H9 (cell line): ENCODE measurements at regions not wholly inside any gene's neighbourhood (a gene's known extent, or its start where the extent isn't known, plus 50 kb on each side); places are given as distances from the start of the nearest gene placed in this dataset.

ENCODE experiments used
- DNase-seq: peaks from one replicate; pipeline ENCODE4 v3.0.0-alpha.2; 2017
- H2AFZ ChIP-seq: one replicate; pipeline ENCODE4 v1.6.1; 2013; ENCODE audit warnings: mild to moderate bottlenecking, low read length, control low read depth, moderate library complexity
- H2AK5ac ChIP-seq: 2 replicates; pipeline ENCODE4 v1.6.1; 2013; ENCODE audit warnings: low read length, control low read depth, mixed read lengths; ENCODE audit not compliant: insufficient read length
- H2BK120ac ChIP-seq: one replicate; pipeline ENCODE4 v1.6.1; 2013; ENCODE audit warnings: low read depth, mild to moderate bottlenecking, low read length, control low read depth, inconsistent platforms; ENCODE audit not compliant: poor library complexity, severe bottlenecking
- H2BK12ac ChIP-seq: 2 replicates; pipeline ENCODE4 v1.6.1; 2013; ENCODE audit warnings: low read length, control low read depth, mixed read lengths, low read depth; ENCODE audit not compliant: insufficient read length
- H2BK15ac ChIP-seq: 2 replicates; pipeline ENCODE4 v1.6.1; 2013; ENCODE audit warnings: low read depth, low read length, control low read depth
- H2BK20ac ChIP-seq: one replicate; pipeline ENCODE4 v1.6.1; 2013; ENCODE audit warnings: low read depth, mild to moderate bottlenecking, low read length, control low read depth, inconsistent platforms; ENCODE audit not compliant: poor library complexity, severe bottlenecking
- H2BK5ac ChIP-seq: 2 replicates; pipeline ENCODE4 v1.6.1; 2013; ENCODE audit warnings: low read length, control low read depth, mixed read lengths; ENCODE audit not compliant: insufficient read length
- H3K14ac ChIP-seq: 2 replicates; pipeline ENCODE4 v1.6.1; 2013; ENCODE audit warnings: low read length, control low read depth; ENCODE audit not compliant: insufficient read depth
- H3K18ac ChIP-seq: 2 replicates; pipeline ENCODE4 v1.6.1; 2013; ENCODE audit warnings: low read depth, mild to moderate bottlenecking, mixed read lengths, low read length, control low read depth; ENCODE audit not compliant: insufficient read length
- H3K23ac ChIP-seq: 2 replicates; pipeline ENCODE4 v1.6.1; 2013; ENCODE audit warnings: low read length, control low read depth, mixed read lengths, low read depth; ENCODE audit not compliant: insufficient read length
- H3K23me2 ChIP-seq: 2 replicates; pipeline ENCODE4 v1.6.1; 2013; ENCODE audit warnings: low read depth, mild to moderate bottlenecking, mixed read lengths, low read length, control low read depth; ENCODE audit not compliant: insufficient read length, poor library complexity, severe bottlenecking
- H3K27ac ChIP-seq: 2 replicates; pipeline ENCODE4 v1.5.1; 2013; ENCODE audit warnings: low read length, control low read depth, mixed read lengths, low read depth; ENCODE audit not compliant: insufficient read length
- H3K27me3 ChIP-seq: 2 replicates; pipeline ENCODE4 v1.6.1; 2013; ENCODE audit warnings: low read length, control low read depth, inconsistent platforms; ENCODE audit not compliant: insufficient read depth
- H3K4ac ChIP-seq: 2 replicates; pipeline ENCODE4 v1.6.1; 2013; ENCODE audit warnings: low read depth, mild to moderate bottlenecking, control low read depth, inconsistent platforms, low read length, moderate library complexity
- H3K4me1 ChIP-seq: 2 replicates; pipeline ENCODE4 v1.6.1; 2013; ENCODE audit warnings: low read length, control low read depth, inconsistent platforms; ENCODE audit not compliant: insufficient read depth
- H3K4me2 ChIP-seq: 2 replicates; pipeline ENCODE4 v1.6.1; 2013; ENCODE audit warnings: low read length, control low read depth, mixed read lengths; ENCODE audit not compliant: insufficient read length, insufficient read depth
- H3K56ac ChIP-seq: 2 replicates; pipeline ENCODE4 v1.6.1; 2013; ENCODE audit warnings: low read depth, mild to moderate bottlenecking, mixed read lengths, low read length, control low read depth; ENCODE audit not compliant: insufficient read length
- H3K79me1 ChIP-seq: 2 replicates; pipeline ENCODE4 v1.6.1; 2013; ENCODE audit warnings: low read depth, mild to moderate bottlenecking, moderate library complexity, low read length, control low read depth, inconsistent platforms; ENCODE audit not compliant: insufficient read depth, poor library complexity, severe bottlenecking
- H3K79me2 ChIP-seq: 2 replicates; pipeline ENCODE4 v1.6.1; 2013; ENCODE audit warnings: low read length, control low read depth, inconsistent platforms; ENCODE audit not compliant: insufficient read depth
- H3K9ac ChIP-seq: 2 replicates; pipeline ENCODE4 v1.6.1; 2013; ENCODE audit warnings: low read length, control low read depth, mixed read lengths; ENCODE audit not compliant: insufficient read length; ENCODE audit errors: extremely low read depth
- H3K9me3 ChIP-seq: one replicate; pipeline ENCODE4 v1.6.1; 2013; ENCODE audit warnings: low read depth, low read length, inconsistent platforms; ENCODE audit not compliant: control insufficient read depth
- H3T11ph ChIP-seq: one replicate; pipeline ENCODE4 v1.6.1; 2013; ENCODE audit warnings: mild to moderate bottlenecking, low read length, control low read depth, inconsistent platforms
- H4K20me1 ChIP-seq: one replicate; pipeline ENCODE4 v1.6.1; 2013; ENCODE audit not compliant: control insufficient read depth, insufficient read length, insufficient read depth
- H4K5ac ChIP-seq: 2 replicates; pipeline ENCODE4 v1.6.1; 2013; ENCODE audit warnings: low read depth, mild to moderate bottlenecking, mixed read lengths, low read length, control low read depth; ENCODE audit not compliant: insufficient read length
- H4K8ac ChIP-seq: replicated peaks from 2 replicates; pipeline ENCODE4 v1.6.1; 2013; ENCODE audit warnings: low read length, control low read depth, mixed read lengths, low read depth; ENCODE audit not compliant: insufficient read length
- H4K91ac ChIP-seq: 2 replicates; pipeline ENCODE4 v1.6.1; 2013; ENCODE audit warnings: low read depth, mild to moderate bottlenecking, moderate library complexity, mixed read lengths, low read length, control low read depth; ENCODE audit not compliant: insufficient read length
- H3K27ac Mint-ChIP-seq, 3 experiments: 2 replicates in 2 of 3; 3 replicates in 1 of 3; pipeline ENCODE4 v1.8.0; 2020 to 2021; ENCODE audit warnings: mixed read lengths in 3 of 3, mild to moderate bottlenecking in 1 of 3, moderate library complexity in 1 of 3
- H3K27me3 Mint-ChIP-seq: 2 replicates; pipeline ENCODE4 v1.8.0; 2021; ENCODE audit warnings: low read depth, mild to moderate bottlenecking, moderate library complexity, mixed read lengths
- H3K36me3 Mint-ChIP-seq, 3 experiments: 2 replicates in 2 of 3; 3 replicates in 1 of 3; pipeline ENCODE4 v1.8.0; 2020 to 2021; ENCODE audit warnings: low read depth in 3 of 3, mixed read lengths in 3 of 3; ENCODE audit not compliant: insufficient read depth in 1 of 3
- H3K4me1 Mint-ChIP-seq, 2 experiments: 2 replicates each; pipeline ENCODE4 v1.8.0; 2020; ENCODE audit warnings: mixed read lengths in 2 of 2
- H3K4me3 Mint-ChIP-seq, 2 experiments: 2 replicates in 1 of 2; 3 replicates in 1 of 2; pipeline ENCODE4 v1.8.0; 2020 to 2021; ENCODE audit warnings: mild to moderate bottlenecking in 2 of 2, mixed read lengths in 2 of 2, moderate library complexity in 1 of 2
- H3K9me3 Mint-ChIP-seq, 2 experiments: 2 replicates in 1 of 2; 3 replicates in 1 of 2; pipeline ENCODE4 v1.8.0; 2020; ENCODE audit warnings: mild to moderate bottlenecking in 2 of 2, mixed read lengths in 2 of 2, moderate library complexity in 1 of 2
- CTCF ChIP-seq: fragments of 200-600 bp; sonication (generic); conservative IDR thresholded peaks from 3 replicates; pipeline ENCODE4 v1.8.0; 2021; ENCODE audit warnings: antibody characterized with exemption, mild to moderate bottlenecking
- WGBS: extraction: QIAGEN DNeasy Blood & Tissue Kit; methylation state at CpG from one replicate; pipeline ENCODE4 v1.1.7; 2013; ENCODE audit warnings: missing lambda C conversion rate, low lambda C conversion rate, mixed read lengths; ENCODE audit not compliant: insufficient read length; ENCODE audit errors: extremely low coverage; 5-methylcytosine and 5-hydroxymethylcytosine counted together

- H3K4me3 Mint-ChIP-seq, result no peak overlapping the region
- no peaks in the 10 kb centered on the region for H3K23me2 ChIP-seq
- no peaks in the 10 kb centered on the region for H3K79me1 ChIP-seq
- H3K4me1 Mint-ChIP-seq, result peaks cover 16 to 28% of the 10 kb centered on the region in 2 experiments
- H4K5ac ChIP-seq, result no peak overlapping the region
- H3K9me3 Mint-ChIP-seq, result no peaks in the 10 kb centered on the region
- H3K79me2 ChIP-seq, result no peaks in the 10 kb centered on the region
- no peak overlapping the region for H2BK120ac ChIP-seq
- H4K8ac ChIP-seq, result no peak overlapping the region
- no peak overlapping the region; the same call in 1 of the 2 replicates for H3K14ac ChIP-seq
- no peak overlapping the region for H3T11ph ChIP-seq
- no peak for DNase-seq
- no CpG with 5 or more reads among the region's 10 CpGs for WGBS
- H3K4me2 ChIP-seq, result no peak overlapping the region
- no peak overlapping the region for H3K23ac ChIP-seq
- no peak overlapping the region for H2AK5ac ChIP-seq
- H3K9me3 ChIP-seq, result no peaks in the 10 kb centered on the region
- H2AFZ ChIP-seq, result no peak overlapping the region
- no peaks in the 10 kb centered on the region for H3K27me3 ChIP-seq
- no peak overlapping the region for H3K4ac ChIP-seq
- H2BK20ac ChIP-seq, result no peak overlapping the region
- no peak for TF ChIP-seq CTCF
- no peaks in the 10 kb centered on the region for H4K20me1 ChIP-seq
- H4K91ac ChIP-seq, result no peak overlapping the region
- peaks cover 7% of the 10 kb centered on the region for H3K27me3 Mint-ChIP-seq
- H3K27ac ChIP-seq, result no peak overlapping the region
- H2BK15ac ChIP-seq, result no peak overlapping the region
- no peak overlapping the region for H2BK5ac ChIP-seq
- peaks cover 5% of the 10 kb centered on the region; the same call in 1 of the 2 replicates for H3K4me1 ChIP-seq
- H2BK12ac ChIP-seq, result no peak overlapping the region
- no peak overlapping the region for H3K56ac ChIP-seq
- no peaks in the 10 kb centered on the region; a peak in 2 of 7 replicates for H3K36me3 Mint-ChIP-seq
- H3K18ac ChIP-seq, result no peak overlapping the region
- H3K9ac ChIP-seq, result no peak overlapping the region
- peak overlapping the region; percentile 41 to 63 (median 55); a peak in 4 of 7 replicates for H3K27ac Mint-ChIP-seq
Observed at GRCh38 chr12:111152561-111152960, 216.3 kb downstream of the PHETA1 start.
